Hepatocyte (in vitro differentiated cells): ENCODE measurements at regions not wholly inside any gene's neighbourhood (a gene's known extent, or its start where the extent isn't known, plus 50 kb on each side); places are given as distances from the start of the nearest gene placed in this dataset.

Experiments
- EZH2 ChIP-seq: fragments of 200-600 bp; sonication (generic); IDR thresholded peaks from 2 replicates; pipeline ENCODE4 v1.6.1; 2016; ENCODE audit warnings: antibody characterized with exemption, mild to moderate bottlenecking, borderline replicate concordance
- TF ChIP-seq, protein P1 (sequence below): fragments of 200-600 bp; sonication (generic); IDR thresholded peaks from 2 replicates; pipeline ENCODE4 v1.5.1; 2016; ENCODE audit warnings: antibody characterized with exemption, mild to moderate bottlenecking; ENCODE audit not compliant: poor library complexity

DNA sequence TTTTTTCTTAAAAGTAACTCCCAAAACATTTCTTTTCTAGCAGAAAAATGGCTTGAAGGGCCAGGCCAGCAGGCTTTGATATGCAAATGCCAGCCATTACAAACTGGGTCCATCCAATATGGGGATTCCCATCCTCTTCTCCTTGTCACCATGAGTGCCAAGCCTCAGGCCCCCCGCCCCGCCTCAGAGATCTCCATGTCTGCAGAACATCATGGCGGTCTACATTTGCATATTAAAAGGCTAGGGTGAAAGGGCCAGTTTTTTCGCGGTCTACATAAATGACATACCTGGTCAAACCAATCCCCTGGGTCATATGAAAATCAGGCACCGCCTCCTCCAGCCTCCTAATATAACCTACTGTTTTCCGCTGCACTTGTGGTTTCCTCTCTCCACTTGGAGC, 1327.6 kb downstream of the UQCRFS1 start:
- TF ChIP-seq, protein P1, sequence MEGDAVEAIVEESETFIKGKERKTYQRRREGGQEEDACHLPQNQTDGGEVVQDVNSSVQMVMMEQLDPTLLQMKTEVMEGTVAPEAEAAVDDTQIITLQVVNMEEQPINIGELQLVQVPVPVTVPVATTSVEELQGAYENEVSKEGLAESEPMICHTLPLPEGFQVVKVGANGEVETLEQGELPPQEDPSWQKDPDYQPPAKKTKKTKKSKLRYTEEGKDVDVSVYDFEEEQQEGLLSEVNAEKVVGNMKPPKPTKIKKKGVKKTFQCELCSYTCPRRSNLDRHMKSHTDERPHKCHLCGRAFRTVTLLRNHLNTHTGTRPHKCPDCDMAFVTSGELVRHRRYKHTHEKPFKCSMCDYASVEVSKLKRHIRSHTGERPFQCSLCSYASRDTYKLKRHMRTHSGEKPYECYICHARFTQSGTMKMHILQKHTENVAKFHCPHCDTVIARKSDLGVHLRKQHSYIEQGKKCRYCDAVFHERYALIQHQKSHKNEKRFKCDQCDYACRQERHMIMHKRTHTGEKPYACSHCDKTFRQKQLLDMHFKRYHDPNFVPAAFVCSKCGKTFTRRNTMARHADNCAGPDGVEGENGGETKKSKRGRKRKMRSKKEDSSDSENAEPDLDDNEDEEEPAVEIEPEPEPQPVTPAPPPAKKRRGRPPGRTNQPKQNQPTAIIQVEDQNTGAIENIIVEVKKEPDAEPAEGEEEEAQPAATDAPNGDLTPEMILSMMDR, result no peak
- TF ChIP-seq EZH2, result no peak
